ENCODE measurements at regions not wholly inside any gene's neighbourhood (a gene's known extent, or its start where the extent isn't known, plus 50 kb on each side); places are given as distances from the start of the nearest gene placed in this dataset.

GRCh38 chr18:24536834-24537233 is 76.4 kb downstream of the HRH4 start:
- Histone ChIP-seq H3K27me3 (no peaks in the 10 kb centered on the region), H3K9me3 (no peaks in the 10 kb centered on the region), H3K27ac (no peak overlapping the region), H3K4me3 (ENCODE audit: low read depth in 1 of 2, low read length in 1 of 2) (no peak overlapping the region), H3K4me1 (ENCODE audit: control insufficient read depth in 1 of 2, insufficient read depth in 1 of 2, low read depth in 1 of 2, low read length in 1 of 2) (no peaks in the 10 kb centered on the region), H3K36me3 (no peaks in the 10 kb centered on the region)
- no peak for TF ChIP-seq CTCF (IDR thresholded peaks at IDR 0.05)

- no peaks in the 10 kb centered on the region for H3K9me3 ChIP-seq
- no peaks in the 10 kb centered on the region for H3K4me1 ChIP-seq (ENCODE audit: control insufficient read depth in 1 of 2, insufficient read depth in 1 of 2, low read depth in 1 of 2, low read length in 1 of 2)
- no peak for TF ChIP-seq CTCF (IDR thresholded peaks at IDR 0.05)
- H3K27me3 ChIP-seq, result no peaks in the 10 kb centered on the region
- H3K4me3 ChIP-seq (ENCODE audit: low read depth in 1 of 2, low read length in 1 of 2), result no peak overlapping the region
- H3K27ac ChIP-seq, result no peak overlapping the region
- H3K36me3 ChIP-seq, result no peaks in the 10 kb centered on the region
Observed at GRCh38 chr18:24538414-24539264, 78.2 kb downstream of the HRH4 start.

- H3K9me3 ChIP-seq, result no peaks in the 10 kb centered on the region
- H3K27me3 ChIP-seq, result no peaks in the 10 kb centered on the region
- H3K4me1 ChIP-seq (ENCODE audit: control insufficient read depth in 1 of 2, insufficient read depth in 1 of 2, low read depth in 1 of 2, low read length in 1 of 2), result no peaks in the 10 kb centered on the region
- H3K36me3 ChIP-seq, result no peaks in the 10 kb centered on the region
- no peak overlapping the region for H3K27ac ChIP-seq
- no peak for TF ChIP-seq CTCF (IDR thresholded peaks at IDR 0.05)
- no peak overlapping the region for H3K4me3 ChIP-seq (ENCODE audit: low read depth in 1 of 2, low read length in 1 of 2)
Observed at GRCh38 chr18:24539866-24540617, 79.6 kb downstream of the HRH4 start.

GRCh38 chr18:24540896-24541295 is 80.5 kb downstream of the HRH4 start:
- H3K9me3 ChIP-seq, result no peaks in the 10 kb centered on the region
- no peaks in the 10 kb centered on the region for H3K36me3 ChIP-seq
- no peak for TF ChIP-seq CTCF (IDR thresholded peaks at IDR 0.05)
- no peak overlapping the region for H3K27ac ChIP-seq
- H3K4me3 ChIP-seq (ENCODE audit: low read depth in 1 of 2, low read length in 1 of 2), result no peak overlapping the region
- H3K4me1 ChIP-seq (ENCODE audit: control insufficient read depth in 1 of 2, insufficient read depth in 1 of 2, low read depth in 1 of 2, low read length in 1 of 2), result peaks cover 0 to 2% of the 10 kb centered on the region in 2 experiments
- H3K27me3 ChIP-seq, result no peaks in the 10 kb centered on the region

- H3K27me3 ChIP-seq, result no peaks in the 10 kb centered on the region
- no peaks in the 10 kb centered on the region for H3K36me3 ChIP-seq
- H3K9me3 ChIP-seq, result no peaks in the 10 kb centered on the region
- no peak for TF ChIP-seq CTCF (IDR thresholded peaks at IDR 0.05)
- H3K4me1 ChIP-seq (ENCODE audit: control insufficient read depth in 1 of 2, insufficient read depth in 1 of 2, low read depth in 1 of 2, low read length in 1 of 2), result peaks cover 7 to 12% of the 10 kb centered on the region in 2 experiments
- H3K4me3 ChIP-seq (ENCODE audit: low read depth in 1 of 2, low read length in 1 of 2), result no peak overlapping the region
- no peak overlapping the region for H3K27ac ChIP-seq
Observed at GRCh38 chr18:24543086-24543794, 82.8 kb downstream of the HRH4 start.

Measured in neutrophil (primary cell).